ENCODE measurements at regions not wholly inside any gene's neighbourhood (a gene's known extent, or its start where the extent isn't known, plus 50 kb on each side); places are given as distances from the start of the nearest gene placed in this dataset.

GRCh38 chr2:142422769-142423168, 292.0 kb upstream of the LRP1B start:
- no peak overlapping the region for H3K14ac ChIP-seq (ENCODE audit: insufficient read length)
- no peaks in the 10 kb centered on the region for H3K36me3 ChIP-seq (ENCODE audit: control insufficient read depth in 2 of 4, insufficient read depth in 4 of 4, low read length in 3 of 4)
- H3K9me3 ChIP-seq (ENCODE audit: insufficient read depth in 2 of 2, low read depth in 1 of 2, low read length in 1 of 2): no peaks in the 10 kb centered on the region
- DNase-seq (ENCODE audit: low read depth in 1 of 2, low spot score in 2 of 2): no peak
- H2BK15ac ChIP-seq (ENCODE audit: low read length): no peak overlapping the region
- H3K79me1 ChIP-seq (ENCODE audit: low read depth, low read length): no peaks in the 10 kb centered on the region
- ChIA-PET POLR2A (ENCODE audit: partially characterized antibody) (no interaction called here), CTCF (ENCODE audit: partially characterized antibody) (no interaction called here)
- H3K27ac ChIP-seq (ENCODE audit: low read depth, low read length): no peak overlapping the region
- no peak overlapping the region for H2AK5ac ChIP-seq (ENCODE audit: low read depth, low read length)
- no peak overlapping the region for H3K9ac ChIP-seq (replicated peaks in 1 of 4; ENCODE audit: extremely low read depth in 1 of 4, low read depth in 3 of 4, low read length in 3 of 4)
- H2BK20ac ChIP-seq (ENCODE audit: low read length): no peak overlapping the region
- H3K4ac ChIP-seq (replicated peaks; ENCODE audit: insufficient read length, low read depth, low read length): no peak overlapping the region
- 95% methylated on average over 2 of the region's 2 CpGs; no CpG with 5 or more reads in 1 of the 2 experiments for WGBS, 2 experiments (ENCODE audit: extremely low coverage in 1 of 2, insufficient coverage in 1 of 2, insufficient read length in 1 of 2, insufficient replicate concordance in 2 of 2, low coverage in 1 of 2, low lambda C conversion rate in 2 of 2, missing lambda C conversion rate in 1 of 2)
- no peak overlapping the region for H4K5ac ChIP-seq (ENCODE audit: insufficient read length, low read depth, low read length)
- H3K23ac ChIP-seq (ENCODE audit: insufficient read length): no peak overlapping the region
- no peak overlapping the region for H3K4me3 ChIP-seq (ENCODE audit: extremely low read depth in 1 of 4, insufficient read depth in 2 of 4, low read depth in 3 of 4, low read length in 4 of 4)
- H3K79me2 ChIP-seq (ENCODE audit: control insufficient read depth in 1 of 2, insufficient read depth in 2 of 2, low read length in 2 of 2): no peaks in the 10 kb centered on the region
- no peak overlapping the region for H2BK120ac ChIP-seq (replicated peaks; ENCODE audit: low read depth, low read length)
- no peak overlapping the region for H4K91ac ChIP-seq (replicated peaks; ENCODE audit: insufficient read length, low read length)
- no peak overlapping the region for H2AFZ ChIP-seq (ENCODE audit: low read length)
- no peak overlapping the region for H3K56ac ChIP-seq (replicated peaks; ENCODE audit: insufficient read length, low read depth, low read length)
- H3K4me2 ChIP-seq (ENCODE audit: insufficient read depth in 1 of 2, low read depth in 2 of 2, low read length in 2 of 2): no peak overlapping the region
- no peak overlapping the region for H2BK5ac ChIP-seq (ENCODE audit: low read depth, low read length)
- no peaks in the 10 kb centered on the region for H3K4me1 ChIP-seq (replicated peaks in 1 of 4; ENCODE audit: control insufficient read depth in 3 of 4, insufficient read depth in 4 of 4, low read length in 3 of 4)
- H4K8ac ChIP-seq (ENCODE audit: extremely low read depth, insufficient read depth, low read length): no peak overlapping the region
- no peaks in the 10 kb centered on the region for H3K23me2 ChIP-seq (ENCODE audit: low read depth, low read length)
- H2BK12ac ChIP-seq (ENCODE audit: low read depth, low read length): no peak overlapping the region
- H3K18ac ChIP-seq (ENCODE audit: extremely low read depth, low read length): no peak overlapping the region
- H4K20me1 ChIP-seq (replicated peaks in 1 of 2; ENCODE audit: control insufficient read depth in 1 of 2, insufficient read depth in 2 of 2, low read length in 2 of 2): no peaks in the 10 kb centered on the region
- H3K27me3 ChIP-seq (replicated peaks in 1 of 4; ENCODE audit: control insufficient read depth in 3 of 4, extremely low read depth in 1 of 4, insufficient read depth in 3 of 4, low read length in 3 of 4): no peaks in the 10 kb centered on the region
- FAIRE-seq: no peak
- no peak for TF ChIP-seq SP1 (IDR thresholded peaks at IDR 0.05; ENCODE audit: low read depth, low read length)
- TF ChIP-seq EZH2 (IDR thresholded peaks at IDR 0.05; ENCODE audit: low read depth, low read length, severe bottlenecking): no peak
- no peak for TF ChIP-seq BACH1 (IDR thresholded peaks at IDR 0.05; ENCODE audit: low read length)
- no peak for TF ChIP-seq BRCA1 (IDR thresholded peaks at IDR 0.05; ENCODE audit: low read depth, low read length)
- TF ChIP-seq KDM1A (IDR thresholded peaks at IDR 0.05; ENCODE audit: borderline replicate concordance, low read length): no peak
- TF ChIP-seq NRF1 (IDR thresholded peaks at IDR 0.05; ENCODE audit: low read depth, low read length): no peak
- no peak for TF ChIP-seq TCF12 (IDR thresholded peaks at IDR 0.05; ENCODE audit: low read depth, low read length)
- TF ChIP-seq RAD21 (IDR thresholded peaks at IDR 0.05 in 1 of 2, conservative IDR thresholded peaks at IDR 0.05 in 1 of 2; ENCODE audit: low read depth in 2 of 2, low read length in 2 of 2): no peak
- no peak for TF ChIP-seq TEAD4 (IDR thresholded peaks at IDR 0.05; ENCODE audit: low read depth, low read length)
- TF ChIP-seq YY1 (IDR thresholded peaks at IDR 0.05; ENCODE audit: low read depth, low read length): no peak
- TF ChIP-seq ATF2 (IDR thresholded peaks at IDR 0.05; ENCODE audit: low read length): no peak

Data from H1 (cell line).